ENCODE measurements at regions not wholly inside any gene's neighbourhood (a gene's known extent, or its start where the extent isn't known, plus 50 kb on each side); places are given as distances from the start of the nearest gene placed in this dataset.

DNA sequence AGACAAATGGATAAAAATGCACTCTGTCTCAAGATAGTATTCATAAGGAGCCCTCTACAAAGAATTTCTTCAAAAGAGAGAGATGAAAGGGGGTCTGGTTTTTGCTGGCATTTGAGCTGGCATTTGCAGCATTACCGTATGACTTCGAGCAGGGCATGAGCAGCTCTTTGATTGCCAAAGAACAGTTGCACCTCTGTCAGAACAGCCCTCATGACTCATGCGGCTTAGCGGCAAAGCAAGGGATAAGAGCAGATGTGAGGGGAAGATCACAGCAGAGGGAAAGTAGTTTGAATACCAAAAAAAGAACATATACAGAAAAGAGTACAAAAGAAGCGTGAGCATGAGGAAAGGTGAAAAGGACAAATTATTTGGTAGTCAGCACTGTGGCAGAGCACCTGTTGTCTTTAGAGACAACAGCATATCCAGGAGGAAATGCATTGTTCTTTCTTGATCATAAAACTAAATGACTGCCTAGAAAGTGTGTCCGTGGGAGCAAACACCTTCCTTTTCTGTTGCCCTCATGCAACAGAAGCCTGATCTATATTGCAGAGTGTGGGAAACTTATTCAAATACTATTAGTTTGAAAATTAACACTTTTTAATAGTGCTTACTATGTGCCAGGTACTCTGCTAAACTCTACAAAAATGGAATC lies 80.5 kb upstream of the SLC24A5 start:
- no peak overlapping the region for H3K4me3 ChIP-seq (ENCODE audit: low read length)
- no peaks in the 10 kb centered on the region for H3K36me3 ChIP-seq (ENCODE audit: insufficient read depth, low read length)
- H3K4me2 ChIP-seq (ENCODE audit: low read length): no peak overlapping the region
- H3K27ac ChIP-seq (ENCODE audit: low read length): no peak overlapping the region
- H3K9me3 ChIP-seq (ENCODE audit: low read length): no peaks in the 10 kb centered on the region
- no peak overlapping the region for H2AFZ ChIP-seq (ENCODE audit: low read depth, low read length)
- no peak for TF ChIP-seq EZH2 (IDR thresholded peaks at IDR 0.05; ENCODE audit: borderline replicate concordance, insufficient read depth, low read length, poor library complexity, severe bottlenecking)
- no peak for TF ChIP-seq TAF1 (IDR thresholded peaks at IDR 0.05; ENCODE audit: low read depth)
- TF ChIP-seq, protein P1, sequence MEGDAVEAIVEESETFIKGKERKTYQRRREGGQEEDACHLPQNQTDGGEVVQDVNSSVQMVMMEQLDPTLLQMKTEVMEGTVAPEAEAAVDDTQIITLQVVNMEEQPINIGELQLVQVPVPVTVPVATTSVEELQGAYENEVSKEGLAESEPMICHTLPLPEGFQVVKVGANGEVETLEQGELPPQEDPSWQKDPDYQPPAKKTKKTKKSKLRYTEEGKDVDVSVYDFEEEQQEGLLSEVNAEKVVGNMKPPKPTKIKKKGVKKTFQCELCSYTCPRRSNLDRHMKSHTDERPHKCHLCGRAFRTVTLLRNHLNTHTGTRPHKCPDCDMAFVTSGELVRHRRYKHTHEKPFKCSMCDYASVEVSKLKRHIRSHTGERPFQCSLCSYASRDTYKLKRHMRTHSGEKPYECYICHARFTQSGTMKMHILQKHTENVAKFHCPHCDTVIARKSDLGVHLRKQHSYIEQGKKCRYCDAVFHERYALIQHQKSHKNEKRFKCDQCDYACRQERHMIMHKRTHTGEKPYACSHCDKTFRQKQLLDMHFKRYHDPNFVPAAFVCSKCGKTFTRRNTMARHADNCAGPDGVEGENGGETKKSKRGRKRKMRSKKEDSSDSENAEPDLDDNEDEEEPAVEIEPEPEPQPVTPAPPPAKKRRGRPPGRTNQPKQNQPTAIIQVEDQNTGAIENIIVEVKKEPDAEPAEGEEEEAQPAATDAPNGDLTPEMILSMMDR (IDR thresholded peaks at IDR 0.05; ENCODE audit: poor library complexity, severe bottlenecking): no peak
- no peaks in the 10 kb centered on the region for H3K79me2 ChIP-seq (replicated peaks; ENCODE audit: insufficient read depth, low read length)
- H3K9me2 ChIP-seq (ENCODE audit: insufficient read depth, low read length): no peaks in the 10 kb centered on the region
- H3K27me3 ChIP-seq (ENCODE audit: insufficient read depth, low read depth, low read length): no peaks in the 10 kb centered on the region
- no peak overlapping the region for H3K9ac ChIP-seq (ENCODE audit: low read length)
- no peaks in the 10 kb centered on the region for H3F3A ChIP-seq (ENCODE audit: insufficient read depth, low read length, poor library complexity, severe bottlenecking)
- no peaks in the 10 kb centered on the region for H4K20me1 ChIP-seq (ENCODE audit: insufficient read depth)

DNA sequence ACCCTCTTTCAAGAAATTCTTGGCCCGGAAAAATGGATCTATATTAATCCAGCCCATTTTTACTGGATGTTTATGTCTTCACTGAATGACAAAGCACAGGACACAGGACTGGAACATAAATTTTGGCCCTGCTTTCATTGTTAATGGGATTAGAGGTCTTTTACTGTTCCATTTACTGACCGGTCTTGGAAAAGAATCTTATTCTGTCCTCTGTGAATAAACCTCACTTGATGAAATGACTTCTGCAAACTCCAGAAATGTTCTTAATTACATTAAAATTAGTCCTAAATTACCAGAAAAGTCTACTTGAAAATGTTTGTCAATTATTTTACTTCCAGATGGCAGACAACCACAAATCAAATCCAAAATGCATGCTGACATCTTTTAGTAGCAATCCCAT lies 79.3 kb upstream of the SLC24A5 start:
- Histone ChIP-seq H3K36me3 (ENCODE audit: insufficient read depth, low read length) (no peaks in the 10 kb centered on the region), H3K9me2 (ENCODE audit: insufficient read depth, low read length) (no peaks in the 10 kb centered on the region), H4K20me1 (ENCODE audit: insufficient read depth) (no peaks in the 10 kb centered on the region), H3K4me3 (ENCODE audit: low read length) (no peak overlapping the region), H3K9ac (ENCODE audit: low read length) (no peak overlapping the region), H3K27ac (ENCODE audit: low read length) (no peak overlapping the region), H2AFZ (ENCODE audit: low read depth, low read length) (no peak overlapping the region), H3K27me3 (ENCODE audit: insufficient read depth, low read depth, low read length) (no peaks in the 10 kb centered on the region), H3K79me2 (replicated peaks; ENCODE audit: insufficient read depth, low read length) (no peaks in the 10 kb centered on the region), H3K9me3 (ENCODE audit: low read length) (no peaks in the 10 kb centered on the region), H3F3A (ENCODE audit: insufficient read depth, low read length, poor library complexity, severe bottlenecking) (no peaks in the 10 kb centered on the region), H3K4me2 (ENCODE audit: low read length) (no peak overlapping the region)
- TF ChIP-seq EP300 (conservative IDR thresholded peaks at IDR 0.05; ENCODE audit: poor library complexity, severe bottlenecking) (no peak), EZH2 (IDR thresholded peaks at IDR 0.05; ENCODE audit: borderline replicate concordance, insufficient read depth, low read length, poor library complexity, severe bottlenecking) (no peak), SMC3 (conservative IDR thresholded peaks at IDR 0.05; ENCODE audit: poor library complexity) (no peak), MXI1 (conservative IDR thresholded peaks at IDR 0.05; ENCODE audit: poor library complexity, severe bottlenecking) (no peak), RAD21 (conservative IDR thresholded peaks at IDR 0.05) (no peak), POLR2AphosphoS5 (IDR thresholded peaks at IDR 0.05) (no peak), TAF1 (IDR thresholded peaks at IDR 0.05; ENCODE audit: low read depth) (no peak)
- TF ChIP-seq, protein P1 (IDR thresholded peaks at IDR 0.05; ENCODE audit: poor library complexity, severe bottlenecking): no peak
- TF ChIP-seq, protein P2, sequence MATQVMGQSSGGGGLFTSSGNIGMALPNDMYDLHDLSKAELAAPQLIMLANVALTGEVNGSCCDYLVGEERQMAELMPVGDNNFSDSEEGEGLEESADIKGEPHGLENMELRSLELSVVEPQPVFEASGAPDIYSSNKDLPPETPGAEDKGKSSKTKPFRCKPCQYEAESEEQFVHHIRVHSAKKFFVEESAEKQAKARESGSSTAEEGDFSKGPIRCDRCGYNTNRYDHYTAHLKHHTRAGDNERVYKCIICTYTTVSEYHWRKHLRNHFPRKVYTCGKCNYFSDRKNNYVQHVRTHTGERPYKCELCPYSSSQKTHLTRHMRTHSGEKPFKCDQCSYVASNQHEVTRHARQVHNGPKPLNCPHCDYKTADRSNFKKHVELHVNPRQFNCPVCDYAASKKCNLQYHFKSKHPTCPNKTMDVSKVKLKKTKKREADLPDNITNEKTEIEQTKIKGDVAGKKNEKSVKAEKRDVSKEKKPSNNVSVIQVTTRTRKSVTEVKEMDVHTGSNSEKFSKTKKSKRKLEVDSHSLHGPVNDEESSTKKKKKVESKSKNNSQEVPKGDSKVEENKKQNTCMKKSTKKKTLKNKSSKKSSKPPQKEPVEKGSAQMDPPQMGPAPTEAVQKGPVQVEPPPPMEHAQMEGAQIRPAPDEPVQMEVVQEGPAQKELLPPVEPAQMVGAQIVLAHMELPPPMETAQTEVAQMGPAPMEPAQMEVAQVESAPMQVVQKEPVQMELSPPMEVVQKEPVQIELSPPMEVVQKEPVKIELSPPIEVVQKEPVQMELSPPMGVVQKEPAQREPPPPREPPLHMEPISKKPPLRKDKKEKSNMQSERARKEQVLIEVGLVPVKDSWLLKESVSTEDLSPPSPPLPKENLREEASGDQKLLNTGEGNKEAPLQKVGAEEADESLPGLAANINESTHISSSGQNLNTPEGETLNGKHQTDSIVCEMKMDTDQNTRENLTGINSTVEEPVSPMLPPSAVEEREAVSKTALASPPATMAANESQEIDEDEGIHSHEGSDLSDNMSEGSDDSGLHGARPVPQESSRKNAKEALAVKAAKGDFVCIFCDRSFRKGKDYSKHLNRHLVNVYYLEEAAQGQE (IDR thresholded peaks at IDR 0.05; ENCODE audit: borderline replicate concordance): no peak
